ENCODE measurements at regions not wholly inside any gene's neighbourhood (a gene's known extent, or its start where the extent isn't known, plus 50 kb on each side); places are given as distances from the start of the nearest gene placed in this dataset.

DNA sequence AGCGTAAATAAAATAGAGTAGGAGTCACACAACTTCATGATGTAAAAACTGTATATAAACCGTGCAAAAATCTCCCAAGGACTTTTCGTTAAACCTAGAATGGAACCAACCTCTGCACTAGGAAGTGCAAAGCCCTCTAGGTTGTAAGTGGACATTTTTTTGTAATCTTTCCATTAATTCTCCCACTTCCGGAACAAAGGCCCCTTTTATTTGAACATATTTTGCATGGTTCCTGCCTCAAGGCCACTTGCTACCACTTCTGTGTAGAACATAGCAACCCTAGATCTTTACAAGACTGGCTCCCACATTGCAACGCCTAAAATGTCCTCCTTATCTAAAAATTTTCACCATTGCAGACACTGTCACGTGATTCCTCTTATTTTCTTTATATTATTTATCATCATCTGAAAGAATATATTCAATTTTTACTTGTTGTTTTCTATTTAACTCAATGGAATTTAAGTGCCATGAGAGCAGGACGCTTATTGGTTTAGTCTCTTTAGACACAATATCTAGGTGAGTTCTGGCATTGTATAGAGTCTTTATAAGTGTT, 249.6 kb upstream of the TMEFF2 start:
- POLR2A ChIA-PET, result no interaction called here
- TF ChIP-seq, protein P1, sequence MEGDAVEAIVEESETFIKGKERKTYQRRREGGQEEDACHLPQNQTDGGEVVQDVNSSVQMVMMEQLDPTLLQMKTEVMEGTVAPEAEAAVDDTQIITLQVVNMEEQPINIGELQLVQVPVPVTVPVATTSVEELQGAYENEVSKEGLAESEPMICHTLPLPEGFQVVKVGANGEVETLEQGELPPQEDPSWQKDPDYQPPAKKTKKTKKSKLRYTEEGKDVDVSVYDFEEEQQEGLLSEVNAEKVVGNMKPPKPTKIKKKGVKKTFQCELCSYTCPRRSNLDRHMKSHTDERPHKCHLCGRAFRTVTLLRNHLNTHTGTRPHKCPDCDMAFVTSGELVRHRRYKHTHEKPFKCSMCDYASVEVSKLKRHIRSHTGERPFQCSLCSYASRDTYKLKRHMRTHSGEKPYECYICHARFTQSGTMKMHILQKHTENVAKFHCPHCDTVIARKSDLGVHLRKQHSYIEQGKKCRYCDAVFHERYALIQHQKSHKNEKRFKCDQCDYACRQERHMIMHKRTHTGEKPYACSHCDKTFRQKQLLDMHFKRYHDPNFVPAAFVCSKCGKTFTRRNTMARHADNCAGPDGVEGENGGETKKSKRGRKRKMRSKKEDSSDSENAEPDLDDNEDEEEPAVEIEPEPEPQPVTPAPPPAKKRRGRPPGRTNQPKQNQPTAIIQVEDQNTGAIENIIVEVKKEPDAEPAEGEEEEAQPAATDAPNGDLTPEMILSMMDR (IDR thresholded peaks at IDR 0.05; ENCODE audit: insufficient read depth in 1 of 2, low read depth in 1 of 2, low read length in 1 of 2, severe bottlenecking in 1 of 2, unreplicated experiment in 1 of 2), result no peak
- Mint-ChIP-seq H3K9me3 (ENCODE audit: unreplicated experiment) (no peaks in the 10 kb centered on the region), H3K4me3 (ENCODE audit: unreplicated experiment) (no peak overlapping the region), H3K27me3 (ENCODE audit: insufficient read depth, unreplicated experiment) (no peaks in the 10 kb centered on the region), H3K27ac (ENCODE audit: unreplicated experiment) (no peak overlapping the region), H3K4me1 (ENCODE audit: low read depth, unreplicated experiment) (peaks cover 16% of the 10 kb centered on the region), H3K36me3 (ENCODE audit: insufficient read depth, unreplicated experiment) (no peaks in the 10 kb centered on the region)
- no peak overlapping the region for H3K4me3 ChIP-seq (ENCODE audit: low read depth, low read length)
- H3K9me3 ChIP-seq, result 0 out of 2 replicates have a peak, but pooled peaks cover 3% of the 10 kb centered on the region
- no TSS peak for BruUV-seq (replicated peaks)
- H3K36me3 ChIP-seq (ENCODE audit: control insufficient read depth, insufficient read depth, low read length), result no peaks in the 10 kb centered on the region
- DNase-seq, result no peak
- intact Hi-C loops (cut with micrococcal nuclease; ENCODE audit: unreplicated experiment), result no loop called here
- H3K4me1 ChIP-seq, result peaks cover 23% of the 10 kb centered on the region
- H3K27me3 ChIP-seq (replicated peaks; ENCODE audit: control insufficient read depth, insufficient read depth, low read length), result no peaks in the 10 kb centered on the region
- CTCF ChIA-PET, result no interaction called here

DNA sequence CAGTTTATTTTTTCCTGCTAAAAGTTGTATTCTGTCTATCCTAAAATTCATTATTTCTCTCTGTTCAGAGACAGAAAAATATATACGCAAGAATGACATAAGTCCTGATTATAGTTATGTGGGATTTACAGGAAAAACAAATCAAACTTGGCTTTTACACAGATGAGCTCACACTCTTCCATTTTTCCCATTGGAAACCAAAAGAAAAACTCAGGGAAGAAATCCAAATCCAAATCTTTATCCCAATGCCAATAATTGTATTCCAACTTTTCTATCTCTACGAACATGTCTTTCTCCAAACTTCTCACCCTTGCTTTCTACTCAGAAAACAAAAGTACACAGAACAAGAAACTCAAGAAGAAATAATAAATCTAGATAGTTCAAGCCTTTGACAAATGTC, 249.1 kb upstream of the TMEFF2 start:
- intact Hi-C loops (cut with micrococcal nuclease; ENCODE audit: unreplicated experiment), result no loop called here
- Mint-ChIP-seq H3K4me3 (ENCODE audit: unreplicated experiment) (no peak overlapping the region), H3K9me3 (ENCODE audit: unreplicated experiment) (no peaks in the 10 kb centered on the region), H3K27me3 (ENCODE audit: insufficient read depth, unreplicated experiment) (no peaks in the 10 kb centered on the region), H3K27ac (ENCODE audit: unreplicated experiment) (no peak overlapping the region), H3K36me3 (ENCODE audit: insufficient read depth, unreplicated experiment) (no peaks in the 10 kb centered on the region), H3K4me1 (ENCODE audit: low read depth, unreplicated experiment) (peaks cover 13% of the 10 kb centered on the region)
- DNase-seq, result no peak
- Histone ChIP-seq H3K36me3 (ENCODE audit: control insufficient read depth, insufficient read depth, low read length) (no peaks in the 10 kb centered on the region), H3K27me3 (replicated peaks; ENCODE audit: control insufficient read depth, insufficient read depth, low read length) (no peaks in the 10 kb centered on the region), H3K4me1 (peaks cover 17% of the 10 kb centered on the region), H3K4me3 (ENCODE audit: low read depth, low read length) (no peak overlapping the region), H3K9me3 (0 out of 2 replicates have a peak, but pooled peaks cover 3% of the 10 kb centered on the region)
- TF ChIP-seq, protein P1 (IDR thresholded peaks at IDR 0.05; ENCODE audit: insufficient read depth in 1 of 2, low read depth in 1 of 2, low read length in 1 of 2, severe bottlenecking in 1 of 2, unreplicated experiment in 1 of 2), result no peak
- no TSS peak for BruUV-seq (replicated peaks)
- CTCF ChIA-PET, result no interaction called here
- POLR2A ChIA-PET, result no interaction called here

DNA sequence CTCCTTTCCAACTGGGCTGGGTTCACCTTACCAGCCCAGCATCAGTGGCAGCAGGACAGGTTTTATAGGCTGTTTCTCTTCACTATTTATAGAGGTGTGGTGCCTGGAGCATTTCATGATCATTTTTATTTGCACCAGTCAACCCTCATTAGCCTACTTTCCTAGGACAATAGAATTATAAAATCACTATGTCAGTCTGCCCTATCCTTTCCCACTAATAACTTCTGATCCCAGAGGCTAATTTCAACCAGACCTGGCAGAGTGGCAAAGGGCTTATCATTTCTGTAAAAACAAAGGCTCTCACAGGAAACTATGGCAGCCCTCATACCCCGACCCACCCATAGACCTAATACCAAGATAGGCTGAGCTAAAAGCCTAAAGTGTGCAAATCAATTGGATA, 243.5 kb upstream of the TMEFF2 start:
- POLR2A ChIA-PET, result no interaction called here
- Mint-ChIP-seq H3K4me1 (ENCODE audit: low read depth, unreplicated experiment) (peaks cover 27% of the 10 kb centered on the region), H3K27me3 (ENCODE audit: insufficient read depth, unreplicated experiment) (no peaks in the 10 kb centered on the region), H3K9me3 (ENCODE audit: unreplicated experiment) (no peaks in the 10 kb centered on the region), H3K27ac (ENCODE audit: unreplicated experiment) (peak overlapping the region; percentile 58), H3K4me3 (ENCODE audit: unreplicated experiment) (no peak overlapping the region), H3K36me3 (ENCODE audit: insufficient read depth, unreplicated experiment) (no peaks in the 10 kb centered on the region)
- Histone ChIP-seq H3K27me3 (replicated peaks; ENCODE audit: control insufficient read depth, insufficient read depth, low read length) (no peaks in the 10 kb centered on the region), H3K36me3 (ENCODE audit: control insufficient read depth, insufficient read depth, low read length) (no peaks in the 10 kb centered on the region), H3K4me3 (ENCODE audit: low read depth, low read length) (no peak overlapping the region), H3K9me3 (no peaks in the 10 kb centered on the region), H3K4me1 (peaks cover 16% of the 10 kb centered on the region)
- no TSS peak for BruUV-seq (replicated peaks)
- CTCF ChIA-PET, result no interaction called here
- DNase-seq, result no peak
- TF ChIP-seq, protein P1 (IDR thresholded peaks at IDR 0.05; ENCODE audit: insufficient read depth in 1 of 2, low read depth in 1 of 2, low read length in 1 of 2, severe bottlenecking in 1 of 2, unreplicated experiment in 1 of 2), result no peak
- intact Hi-C loops (cut with micrococcal nuclease; ENCODE audit: unreplicated experiment), result no loop called here
